Panc1 (cell line): ENCODE measurements at regions not wholly inside any gene's neighbourhood (a gene's known extent, or its start where the extent isn't known, plus 50 kb on each side); places are given as distances from the start of the nearest gene placed in this dataset.

ENCODE experiments used
- ATAC-seq: fragments of 200-7000 bp; cut with Tn5 transposase; 2 replicates; pipeline ENCODE4 v1.9.1; 2020; ENCODE audit warnings: mild to moderate bottlenecking, moderate library complexity
- BruUV-seq: library from RNA; stranded (reverse); fragments of 400-500 nt; replicated peaks from 2 replicates; lab custom pipeline; 2021; lab: Mats Ljungman, UMichigan
- CTCF ChIA-PET: fragments of 300-600 bp; sonication (Branson Sonifier 250); formaldehyde crosslinking; loops from one replicate; lab custom pipeline; 2022; ENCODE audit warnings: antibody characterized with exemption; lab: Charles Lee
- POLR2A ChIA-PET: fragments of 300-600 bp; sonication (Branson Sonifier 250); formaldehyde crosslinking; loops from one replicate; lab custom pipeline; 2022; ENCODE audit warnings: antibody characterized with exemption; lab: Charles Lee
- DNase-seq: peaks from one replicate; pipeline ENCODE4 v3.0.0-alpha.2; 2010; ENCODE audit warnings: low read depth, low spot score
- H3K27ac ChIP-seq: 2 replicates; pipeline ENCODE4 v1.5.1; 2011; ENCODE audit warnings: mild to moderate bottlenecking, low read length, inconsistent platforms
- H3K27me3 ChIP-seq: fragments of 200-500 bp; sonication (Bioruptor generic); 2 replicates; pipeline ENCODE4 v1.6.0; 2014; ENCODE audit warnings: low read length, inconsistent platforms; ENCODE audit not compliant: control insufficient read depth, insufficient read depth
- H3K36me3 ChIP-seq: fragments of 200-500 bp; sonication (Bioruptor generic); 2 replicates; pipeline ENCODE4 v1.5.1; 2014; ENCODE audit warnings: inconsistent platforms, mild to moderate bottlenecking, low read length, moderate library complexity; ENCODE audit not compliant: control insufficient read depth, insufficient read depth
- H3K4me1 ChIP-seq: 2 replicates; pipeline ENCODE4 v1.5.1; 2011; ENCODE audit warnings: inconsistent platforms, mild to moderate bottlenecking, low read length, moderate library complexity; ENCODE audit not compliant: control insufficient read depth, insufficient read depth
- H3K4me3 ChIP-seq, 2 experiments: 2 replicates each; pipeline ENCODE4 v1.5.1; 2011 to 2012; ENCODE audit warnings: low read depth in 2 of 2, low read length in 2 of 2, mild to moderate bottlenecking in 2 of 2, inconsistent platforms in 1 of 2, moderate library complexity in 1 of 2
- H3K9me3 ChIP-seq: fragments of 200-500 bp; sonication (Bioruptor generic); 2 replicates; pipeline ENCODE4 v1.5.1; 2014; ENCODE audit warnings: low read depth, mild to moderate bottlenecking, inconsistent platforms, low read length, moderate library complexity; ENCODE audit not compliant: control insufficient read depth, insufficient read depth
- CTCF ChIP-seq: fragments of 450-650 bp; IDR thresholded peaks from 2 replicates; pipeline ENCODE4 v1.5.1; 2017; ENCODE audit warnings: mild to moderate bottlenecking
- POLR2AphosphoS5 ChIP-seq: IDR thresholded peaks from 2 replicates; pipeline ENCODE4 v1.6.1; 2012; ENCODE audit warnings: mild to moderate bottlenecking, low read depth, low read length, moderate library complexity
- REST ChIP-seq, 2 experiments: IDR thresholded peaks; 2 replicates each; pipeline ENCODE4 v1.6.1; 2011 to 2012; ENCODE audit warnings: low read depth in 2 of 2, control low read depth in 1 of 2, low read length in 1 of 2, mild to moderate bottlenecking in 1 of 2, moderate library complexity in 1 of 2; ENCODE audit not compliant: insufficient read depth in 1 of 2
- SIN3A ChIP-seq: IDR thresholded peaks from 2 replicates; pipeline ENCODE4 v1.6.1; 2012; ENCODE audit warnings: low read depth, mild to moderate bottlenecking, low read length, moderate library complexity, borderline replicate concordance; ENCODE audit not compliant: insufficient read depth
- TCF7L2 ChIP-seq: IDR thresholded peaks from 2 replicates; pipeline ENCODE4 v1.6.1; 2011; ENCODE audit warnings: mild to moderate bottlenecking, low read depth, low read length, inconsistent platforms
- in situ Hi-C: cut with HindIII; loops from 2 replicates; pipeline ENCODE4 v1.10.0; 2016; ENCODE audit warnings: low sequenced_read_pairs, low pct_unique_long_range_greater_than_20kb
- intact Hi-C: fragments of 100-400 bp; cut with micrococcal nuclease; formaldehyde crosslinking; loops from one replicate; pipeline ENCODE4 v1.10.0; 2022; ENCODE audit not compliant: unreplicated experiment

GRCh38 chr2:45134014-45134413, 124.8 kb upstream of the SIX2 start:
- Histone ChIP-seq H3K27me3 (peaks cover 7% of the 10 kb centered on the region; the same call in 1 of the 2 replicates), H3K36me3 (no peaks in the 10 kb centered on the region), H3K27ac (no peak overlapping the region), H3K4me1 (no peaks in the 10 kb centered on the region), H3K4me3 (no peak overlapping the region), H3K9me3 (no peaks in the 10 kb centered on the region)
- DNase-seq, result no peak
- ChIA-PET POLR2A (interaction anchor here (0.6 kb wide), 1 partner anchor 425 kb away, joined by 3 read pairs; no protein-coding TSS in a partner anchor), CTCF (no interaction called here)
- intact Hi-C loops, result no loop called here
- no TSS peak for BruUV-seq
- in situ Hi-C loops, result no loop called here
- TF ChIP-seq SIN3A, result no peak
- ATAC-seq, result no peak

GRCh38 chr2:45132551-45132950, 123.3 kb upstream of the SIX2 start:
- peaks cover 7% of the 10 kb centered on the region; the same call in 1 of the 2 replicates for H3K27me3 ChIP-seq
- no peak overlapping the region for H3K27ac ChIP-seq
- no peak for DNase-seq
- H3K4me1 ChIP-seq, result no peaks in the 10 kb centered on the region
- TF ChIP-seq POLR2AphosphoS5 (no peak), TCF7L2 (no peak), CTCF (no peak), REST (IDR thresholded peaks at IDR 0.05; ENCODE audit: insufficient read depth in 1 of 2, low read depth in 2 of 2, low read length in 1 of 2) (no peak), SIN3A (no peak)
- CTCF ChIA-PET, result no interaction called here
- in situ Hi-C loops, result no loop called here
- POLR2A ChIA-PET, result no interaction called here
- intact Hi-C loops, result no loop called here
- H3K9me3 ChIP-seq, result no peaks in the 10 kb centered on the region
- no peak overlapping the region for H3K4me3 ChIP-seq
- no peaks in the 10 kb centered on the region for H3K36me3 ChIP-seq
- ATAC-seq, result no peak
- no TSS peak for BruUV-seq

- no peak overlapping the region for H3K27ac ChIP-seq
- H3K4me1 ChIP-seq, result no peaks in the 10 kb centered on the region
- TF ChIP-seq TCF7L2, result no peak
- ChIA-PET CTCF (no interaction called here), POLR2A (no interaction called here)
- no peak overlapping the region for H3K4me3 ChIP-seq
- intact Hi-C loops, result no loop called here
- no peak for DNase-seq
- in situ Hi-C loops, result no loop called here
- no peaks in the 10 kb centered on the region for H3K36me3 ChIP-seq
- BruUV-seq, result no TSS peak
- H3K9me3 ChIP-seq, result no peaks in the 10 kb centered on the region
- ATAC-seq, result no peak
- H3K27me3 ChIP-seq, result peaks cover 7% of the 10 kb centered on the region; the same call in 1 of the 2 replicates
Measured at GRCh38 chr2:45131587-45131986, 122.3 kb upstream of the SIX2 start.
